A549 (cell line): ENCODE measurements at regions not wholly inside any gene's neighbourhood (a gene's known extent, or its start where the extent isn't known, plus 50 kb on each side); places are given as distances from the start of the nearest gene placed in this dataset.

Experiments used
- ATAC-seq, 2 experiments: fragments of 200-7000 bp in 1 of 2; fragments of >200 bp in 1 of 2; cut with Nextera tagmentation in 1 of 2; cut with Tn5 transposase in 1 of 2; 3 replicates each; pipeline versions ENCODE4 v1.8.0 to v1.9.1; 2018 to 2020; ENCODE audit warnings: mild to moderate bottlenecking in 1 of 2, moderate library complexity in 1 of 2
- CTCF ChIA-PET: fragments of 300-600 bp; sonication (Branson Sonifier 250); formaldehyde crosslinking; extraction: SDS; loops from one replicate; lab custom pipeline; 2021; ENCODE audit warnings: antibody characterized with exemption, inconsistent platforms; lab: Yijun Ruan, JAX
- POLR2A ChIA-PET: fragments of 350-600 bp; formaldehyde crosslinking; extraction: SDS; loops from one replicate; lab custom pipeline; 2021; ENCODE audit warnings: antibody characterized with exemption, inconsistent platforms; lab: Yijun Ruan, JAX
- DNase-seq, 2 experiments: peaks; one replicate each; pipeline versions ENCODE4 v3.0.0 to v3.0.0-alpha.2; 2011 to 2016; ENCODE audit warnings: low read depth in 1 of 2, low spot score in 1 of 2
- FAIRE-seq: peaks from 2 replicates; lab custom pipeline; 2011; peaks lifted over from hg19 to GRCh38; lab: Jason Lieb, UNC
- H3K27ac ChIP-seq, 2 experiments: fragments of >200 bp; sonication (Bioruptor Twin); formaldehyde crosslinking; 3 replicates each; pipeline ENCODE4 v1.5.1; 2016 to 2017
- H3K4me1 ChIP-seq: fragments of >200 bp; sonication (Bioruptor Twin); formaldehyde crosslinking; 3 replicates; pipeline ENCODE4 v1.6.1; 2016
- H3K4me2 ChIP-seq: fragments of >200 bp; sonication (Bioruptor Twin); formaldehyde crosslinking; 3 replicates; pipeline ENCODE4 v1.6.1; 2016
- H3K4me3 ChIP-seq: fragments of >200 bp; sonication (Bioruptor Twin); formaldehyde crosslinking; 3 replicates; pipeline ENCODE4 v1.5.1; 2016
- H3K9me3 ChIP-seq: fragments of >200 bp; sonication (Bioruptor Twin); formaldehyde crosslinking; 3 replicates; pipeline ENCODE4 v1.6.1; 2016
- CBX8 ChIP-seq: fragments of 200-600 bp; sonication (generic); IDR thresholded peaks from 2 replicates; pipeline ENCODE4 v1.6.1; 2016
- CHD2 ChIP-seq: fragments of 150-350 bp; IDR thresholded peaks from 2 replicates; pipeline ENCODE4 v1.6.1; 2014; ENCODE audit warnings: low read length; ENCODE audit not compliant: partially characterized antibody
- GATA3 ChIP-seq: IDR thresholded peaks from 2 replicates; pipeline ENCODE4 v1.6.1; 2012; ENCODE audit warnings: borderline replicate concordance
- HEYL ChIP-seq: fragments of 250-450 bp; sonication (Bioruptor Pico); IDR thresholded peaks from 2 replicates; pipeline ENCODE4 v1.8.0; 2021; ENCODE audit warnings: mild to moderate bottlenecking, moderate library complexity
- HOXA7 ChIP-seq: fragments of 250-450 bp; sonication (Bioruptor Pico); IDR thresholded peaks from 2 replicates; pipeline ENCODE4 v1.5.0; 2020; ENCODE audit warnings: mild to moderate bottlenecking, moderate library complexity
- HOXB13 ChIP-seq: fragments of 250-450 bp; sonication (Bioruptor Pico); IDR thresholded peaks from 2 replicates; pipeline ENCODE4 v1.5.0; 2020; ENCODE audit warnings: low read depth, mild to moderate bottlenecking, moderate library complexity
- JUNB ChIP-seq: fragments of >200 bp; sonication (Bioruptor Twin); formaldehyde crosslinking; IDR thresholded peaks from 2 replicates; pipeline ENCODE4 v1.6.1; 2016
- NFE2L2 ChIP-seq: fragments of 150-350 bp; conservative IDR thresholded peaks from 2 replicates; pipeline ENCODE4 v1.6.1; 2014; ENCODE audit warnings: low read length
- NPAS2 ChIP-seq: fragments of 250-450 bp; sonication (Bioruptor Pico); IDR thresholded peaks from 2 replicates; pipeline ENCODE4 v1.8.0; 2022; ENCODE audit warnings: mild to moderate bottlenecking, moderate library complexity, borderline replicate concordance
- RAD21 ChIP-seq, 2 experiments: fragments of >200 bp in 1 of 2; sonication (Bioruptor Twin) in 1 of 2; formaldehyde crosslinking in 1 of 2; IDR thresholded peaks in 1 of 2; conservative IDR thresholded peaks in 1 of 2; 2 replicates in 1 of 2; 3 replicates in 1 of 2; pipeline ENCODE4 v1.6.1; 2012 to 2018; ENCODE audit warnings: inconsistent platforms in 1 of 2
- RARB ChIP-seq: fragments of 250-450 bp; sonication (Bioruptor Pico); IDR thresholded peaks from 2 replicates; pipeline ENCODE4 v1.8.0; 2021; ENCODE audit warnings: mild to moderate bottlenecking, moderate library complexity
- RFX5 ChIP-seq: fragments of 450-650 bp; IDR thresholded peaks from 2 replicates; pipeline ENCODE4 v1.7.1; 2014; ENCODE audit warnings: antibody characterized with exemption, mild to moderate bottlenecking, moderate library complexity
- RNF2 ChIP-seq: fragments of 200-600 bp; sonication (generic); IDR thresholded peaks from 2 replicates; pipeline ENCODE4 v1.6.1; 2016; ENCODE audit warnings: low read depth, mild to moderate bottlenecking, antibody characterized with exemption, moderate library complexity, borderline replicate concordance
- ZSCAN20 ChIP-seq: fragments of 250-450 bp; sonication (Bioruptor Pico); IDR thresholded peaks from 2 replicates; pipeline ENCODE4 v1.8.0; 2022; ENCODE audit warnings: mild to moderate bottlenecking, moderate library complexity
- WGBS: methylation state at CpG from one replicate; pipeline ENCODE4 v1.1.6; 2017; ENCODE audit errors: missing lambda C conversion rate; 5-methylcytosine and 5-hydroxymethylcytosine counted together
- TF ChIP-seq, protein P1 (sequence below): fragments of 250-450 bp; sonication (Bioruptor Pico); IDR thresholded peaks from 2 replicates; pipeline ENCODE4 v1.5.0; 2020; ENCODE audit warnings: low read depth, mild to moderate bottlenecking, moderate library complexity
- TF ChIP-seq, protein P2 (sequence below): fragments of 150-350 bp; IDR thresholded peaks from 2 replicates; pipeline ENCODE4 v1.6.1; 2014; ENCODE audit warnings: low read depth, mild to moderate bottlenecking, low read length
- TF ChIP-seq, protein P3 (sequence below): fragments of >200 bp; sonication (Bioruptor Twin); formaldehyde crosslinking; IDR thresholded peaks from 2 replicates; pipeline ENCODE4 v1.6.1; 2016
- TF ChIP-seq, protein P4 (sequence below): IDR thresholded peaks from 2 replicates; pipeline ENCODE4 v1.6.1; 2012

DNA sequence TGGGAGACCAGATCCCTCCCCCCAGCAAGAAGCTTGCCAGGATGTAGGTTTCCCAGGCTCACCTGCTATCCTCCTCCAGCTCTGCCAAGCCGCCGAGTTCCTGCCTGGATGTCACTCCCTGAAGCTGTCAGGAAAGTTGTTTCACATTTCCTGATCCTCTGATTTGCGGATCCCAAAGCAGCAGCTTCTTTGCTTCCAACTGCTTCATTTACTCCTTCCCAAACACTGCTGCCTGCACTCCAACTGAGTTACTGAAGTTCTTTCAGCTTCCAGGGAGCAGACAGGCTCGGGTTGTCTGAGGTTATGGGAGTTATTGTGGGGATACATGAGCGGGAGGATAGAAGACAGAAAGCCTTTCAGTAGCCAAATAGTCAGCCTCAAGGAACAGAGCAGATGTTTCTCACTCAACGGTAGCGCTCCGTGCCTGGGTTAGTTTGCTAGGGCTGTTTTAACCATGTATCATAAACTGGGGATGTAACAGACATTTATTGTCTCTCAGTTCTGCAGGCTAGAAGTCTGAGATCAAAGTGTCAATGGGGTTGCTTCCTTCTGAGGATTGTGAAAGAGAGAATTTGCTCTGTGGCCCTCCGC lies 516.0 kb downstream of the REEP3 start:
- Histone ChIP-seq H3K27ac (no peak overlapping the region), H3K4me1 (no peaks in the 10 kb centered on the region), H3K9me3 (no peaks in the 10 kb centered on the region), H3K4me2 (no peak overlapping the region), H3K4me3 (no peak overlapping the region)
- FAIRE-seq (no peak), DNase-seq (no peak), ATAC-seq (no peak)
- WGBS = 38% methylated on average over 9 of the region's 9 CpGs
- ChIA-PET CTCF (interaction anchor here (1.1 kb wide), 1 partner anchor 11 kb away, joined by 3 read pairs; no protein-coding TSS in a partner anchor), POLR2A (no interaction called here)
- TF ChIP-seq, protein P1, sequence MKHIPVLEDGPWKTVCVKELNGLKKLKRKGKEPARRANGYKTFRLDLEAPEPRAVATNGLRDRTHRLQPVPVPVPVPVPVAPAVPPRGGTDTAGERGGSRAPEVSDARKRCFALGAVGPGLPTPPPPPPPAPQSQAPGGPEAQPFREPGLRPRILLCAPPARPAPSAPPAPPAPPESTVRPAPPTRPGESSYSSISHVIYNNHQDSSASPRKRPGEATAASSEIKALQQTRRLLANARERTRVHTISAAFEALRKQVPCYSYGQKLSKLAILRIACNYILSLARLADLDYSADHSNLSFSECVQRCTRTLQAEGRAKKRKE = no peak
- TF ChIP-seq RAD21 (conservative IDR thresholded peaks at IDR 0.05 in 1 of 2, IDR thresholded peaks at IDR 0.05 in 1 of 2) = no peak
- TF ChIP-seq, protein P2, sequence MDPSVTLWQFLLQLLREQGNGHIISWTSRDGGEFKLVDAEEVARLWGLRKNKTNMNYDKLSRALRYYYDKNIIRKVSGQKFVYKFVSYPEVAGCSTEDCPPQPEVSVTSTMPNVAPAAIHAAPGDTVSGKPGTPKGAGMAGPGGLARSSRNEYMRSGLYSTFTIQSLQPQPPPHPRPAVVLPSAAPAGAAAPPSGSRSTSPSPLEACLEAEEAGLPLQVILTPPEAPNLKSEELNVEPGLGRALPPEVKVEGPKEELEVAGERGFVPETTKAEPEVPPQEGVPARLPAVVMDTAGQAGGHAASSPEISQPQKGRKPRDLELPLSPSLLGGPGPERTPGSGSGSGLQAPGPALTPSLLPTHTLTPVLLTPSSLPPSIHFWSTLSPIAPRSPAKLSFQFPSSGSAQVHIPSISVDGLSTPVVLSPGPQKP = no peak

DNA sequence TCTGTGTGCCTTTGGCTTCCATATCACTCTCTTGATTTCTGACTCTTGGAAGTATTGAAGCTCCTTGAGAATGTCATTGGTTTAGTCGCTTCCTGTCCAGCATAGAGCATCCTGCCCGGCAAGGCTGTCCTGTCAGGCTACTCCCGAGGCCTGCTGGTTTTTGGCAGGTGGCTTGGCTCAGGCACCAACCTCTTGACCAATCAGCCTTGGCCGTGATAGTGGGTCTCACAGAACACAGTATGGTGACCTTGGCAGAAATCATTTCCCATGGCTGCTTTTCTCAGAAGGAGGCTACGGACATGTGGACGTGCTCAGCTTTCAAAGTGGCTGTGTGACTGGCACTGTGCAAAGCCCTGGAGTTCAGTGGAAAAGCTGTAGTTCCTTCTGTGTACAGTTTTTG lies 516.9 kb downstream of the REEP3 start:
- no peaks in the 10 kb centered on the region for H3K4me1 ChIP-seq
- no peak for FAIRE-seq
- no peaks in the 10 kb centered on the region for H3K9me3 ChIP-seq
- DNase-seq = no peak
- TF ChIP-seq RFX5 = no peak
- no peak for TF ChIP-seq RARB (CRISPR knock-in tag)
- no peak for TF ChIP-seq JUNB
- no peak for TF ChIP-seq HEYL (CRISPR knock-in tag)
- TF ChIP-seq, protein P3, sequence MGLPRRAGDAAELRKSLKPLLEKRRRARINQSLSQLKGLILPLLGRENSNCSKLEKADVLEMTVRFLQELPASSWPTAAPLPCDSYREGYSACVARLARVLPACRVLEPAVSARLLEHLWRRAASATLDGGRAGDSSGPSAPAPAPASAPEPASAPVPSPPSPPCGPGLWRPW = no peak
- TF ChIP-seq, protein P4, sequence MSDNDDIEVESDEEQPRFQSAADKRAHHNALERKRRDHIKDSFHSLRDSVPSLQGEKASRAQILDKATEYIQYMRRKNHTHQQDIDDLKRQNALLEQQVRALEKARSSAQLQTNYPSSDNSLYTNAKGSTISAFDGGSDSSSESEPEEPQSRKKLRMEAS = no peak
- WGBS = 49% methylated on average over 6 of the region's 6 CpGs
- no peak overlapping the region for H3K27ac ChIP-seq
- no peak overlapping the region for H3K4me2 ChIP-seq
- H3K4me3 ChIP-seq = no peak overlapping the region
- ChIA-PET CTCF (no interaction called here), POLR2A (no interaction called here)
- no peak for ATAC-seq

DNA sequence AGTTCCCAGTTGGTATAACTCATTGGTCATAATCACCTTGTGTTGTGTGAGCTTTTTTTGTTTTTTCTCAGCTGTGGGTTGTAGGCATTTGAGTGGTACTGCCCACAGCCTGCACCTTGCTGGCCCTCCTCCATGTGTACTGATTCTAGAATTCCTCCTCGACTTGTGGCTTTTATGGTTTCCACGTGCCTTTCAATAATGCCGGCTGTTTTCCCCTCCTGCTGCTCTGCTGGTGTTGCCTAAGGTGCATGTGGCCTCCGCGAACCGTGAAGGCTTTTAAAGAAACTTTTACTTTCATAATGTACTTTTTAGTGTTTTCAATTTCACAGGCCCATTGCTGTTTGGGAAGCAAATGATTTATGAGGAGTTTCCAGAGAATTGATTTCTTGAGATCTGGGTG lies 518.0 kb downstream of the REEP3 start:
- Histone ChIP-seq H3K4me2 (no peak overlapping the region), H3K4me3 (no peak overlapping the region), H3K9me3 (no peaks in the 10 kb centered on the region), H3K27ac (no peak overlapping the region), H3K4me1 (no peaks in the 10 kb centered on the region)
- CTCF ChIA-PET = interaction anchor here (2.7 to 3.7 kb wide), 2 partner anchors 11 to 17 kb away, joined by 27 to 37 read pairs; no protein-coding TSS in a partner anchor
- ATAC-seq (no peak), FAIRE-seq (no peak), DNase-seq (no peak)
- 67% methylated on average over 6 of the region's 6 CpGs for WGBS
- POLR2A ChIA-PET = no interaction called here
- TF ChIP-seq HOXB13 (no peak), NPAS2 (CRISPR knock-in tag) (no peak), HOXA7 (CRISPR knock-in tag) (no peak), GATA3 (no peak), CBX8 (no peak), NFE2L2 (no peak), ZSCAN20 (CRISPR knock-in tag) (no peak), CHD2 (no peak), RNF2 (no peak)
- TF ChIP-seq, protein P1 = no peak
